CD4-positive, alpha-beta T cell (primary cell): ENCODE measurements at regions not wholly inside any gene's neighbourhood (a gene's known extent, or its start where the extent isn't known, plus 50 kb on each side); places are given as distances from the start of the nearest gene placed in this dataset.

ENCODE experiments used
- ATAC-seq: fragments of 200-7000 bp; cut with Tn5 transposase; one replicate; pipeline ENCODE4 v1.10.0; 2022; ENCODE audit warnings: mild to moderate bottlenecking; ENCODE audit not compliant: poor library complexity
- CTCF ChIA-PET: fragments of 350-600 bp; sonication (Branson Sonifier 250); formaldehyde crosslinking; loops from one replicate; lab custom pipeline; 2021; ENCODE audit warnings: antibody characterized with exemption, inconsistent platforms; lab: Charles Lee
- POLR2A ChIA-PET: fragments of 350-600 bp; sonication (Branson Sonifier 250); formaldehyde crosslinking; loops from one replicate; lab custom pipeline; 2021; ENCODE audit warnings: antibody characterized with exemption, inconsistent platforms; lab: Charles Lee
- DNase-seq, 14 experiments: peaks; one replicate each; pipeline ENCODE4 v3.0.0-alpha.2; 2013 to 2020; ENCODE audit warnings: mixed read lengths in 2 of 14
- H3K27ac ChIP-seq, 2 donors: one replicate each; pipeline versions ENCODE4 v1.5.1 to v1.7.0; 2013; ENCODE audit warnings: low read length in 2 of 2, low read depth in 1 of 2, mild to moderate bottlenecking in 1 of 2
- H3K27me3 ChIP-seq, 2 experiments: 1 replicate in 1 of 2; 2 replicates in 1 of 2; pipeline versions ENCODE4 v1.6.1 to v1.7.0; 2013; ENCODE audit warnings: low read length in 2 of 2, control low read depth in 1 of 2, mild to moderate bottlenecking in 1 of 2, moderate library complexity in 1 of 2; ENCODE audit not compliant: insufficient read depth in 2 of 2, control insufficient read depth in 1 of 2
- H3K36me3 ChIP-seq: one replicate; pipeline ENCODE4 v1.6.1; 2013; ENCODE audit warnings: low read length, control low read depth; ENCODE audit not compliant: insufficient read depth
- H3K4me1 ChIP-seq: one replicate; pipeline ENCODE4 v1.6.1; 2013; ENCODE audit warnings: low read length, control low read depth; ENCODE audit not compliant: insufficient read depth
- H3K4me3 ChIP-seq: one replicate; pipeline ENCODE4 v1.5.1; 2013; ENCODE audit warnings: mild to moderate bottlenecking, low read length, moderate library complexity
- H3K9me3 ChIP-seq, 2 experiments: 1 replicate in 1 of 2; 2 replicates in 1 of 2; pipeline versions ENCODE4 v1.6.1 to v1.7.0; 2013; ENCODE audit warnings: low read length in 2 of 2, mild to moderate bottlenecking in 2 of 2, control low read depth in 1 of 2, moderate library complexity in 1 of 2; ENCODE audit not compliant: control insufficient read depth in 1 of 2, insufficient read depth in 1 of 2
- H3K27ac Mint-ChIP-seq: one replicate; pipeline ENCODE4 v1.8.0; 2020; ENCODE audit warnings: mixed read lengths
- H3K27me3 Mint-ChIP-seq: one replicate; pipeline ENCODE4 v1.8.0; 2021; ENCODE audit warnings: mixed read lengths
- H3K36me3 Mint-ChIP-seq: one replicate; pipeline ENCODE4 v1.8.0; 2021; ENCODE audit warnings: low read depth, mixed read lengths
- H3K4me1 Mint-ChIP-seq: one replicate; pipeline ENCODE4 v1.8.0; 2021; ENCODE audit warnings: low read depth, mixed read lengths
- H3K4me3 Mint-ChIP-seq: one replicate; pipeline ENCODE4 v1.8.0; 2020; ENCODE audit warnings: mild to moderate bottlenecking, mixed read lengths
- H3K9me3 Mint-ChIP-seq: one replicate; pipeline ENCODE4 v1.8.0; 2020; ENCODE audit warnings: mixed read lengths
- intact Hi-C, 2 experiments: fragments of 100-400 bp; cut with DNase I in 1 of 2; cut with micrococcal nuclease in 1 of 2; formaldehyde crosslinking; loops; one replicate each; pipeline versions ENCODE4 v1.15.1 to v1.9.0; 2023 to 2025; cut with DNase I, micrococcal nuclease
- TF ChIP-seq, protein P1 (sequence below): fragments of 200-600 bp; IDR thresholded peaks from one replicate; pipeline ENCODE4 v1.8.0; 2022; ENCODE audit warnings: antibody characterized with exemption, mild to moderate bottlenecking

DNA sequence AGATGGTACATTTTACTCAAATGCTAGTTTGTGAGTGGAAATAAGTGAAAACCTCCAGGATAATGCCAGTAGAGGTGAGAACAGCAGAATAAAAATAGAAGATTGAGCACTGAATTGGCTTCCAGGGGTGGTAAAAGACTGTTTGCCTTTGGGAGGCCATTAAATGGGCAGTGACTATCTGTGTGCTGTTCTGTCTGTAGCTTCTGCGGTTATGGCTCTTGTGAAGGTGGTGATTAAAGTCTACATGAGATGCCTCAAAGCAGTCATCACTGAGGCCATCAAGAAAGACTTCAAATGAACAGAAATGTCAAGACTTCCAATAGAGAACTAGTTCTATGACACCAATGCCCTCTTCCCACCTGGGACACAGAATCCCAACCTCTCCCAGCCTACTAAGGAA is 108.8 kb downstream of the EFHB start:
- Mint-ChIP-seq H3K4me3 (no peak overlapping the region), H3K36me3 (no peaks in the 10 kb centered on the region), H3K27me3 (no peaks in the 10 kb centered on the region), H3K9me3 (peaks cover 7% of the 10 kb centered on the region), H3K27ac (no peak overlapping the region), H3K4me1 (no peaks in the 10 kb centered on the region)
- TF ChIP-seq, protein P1, sequence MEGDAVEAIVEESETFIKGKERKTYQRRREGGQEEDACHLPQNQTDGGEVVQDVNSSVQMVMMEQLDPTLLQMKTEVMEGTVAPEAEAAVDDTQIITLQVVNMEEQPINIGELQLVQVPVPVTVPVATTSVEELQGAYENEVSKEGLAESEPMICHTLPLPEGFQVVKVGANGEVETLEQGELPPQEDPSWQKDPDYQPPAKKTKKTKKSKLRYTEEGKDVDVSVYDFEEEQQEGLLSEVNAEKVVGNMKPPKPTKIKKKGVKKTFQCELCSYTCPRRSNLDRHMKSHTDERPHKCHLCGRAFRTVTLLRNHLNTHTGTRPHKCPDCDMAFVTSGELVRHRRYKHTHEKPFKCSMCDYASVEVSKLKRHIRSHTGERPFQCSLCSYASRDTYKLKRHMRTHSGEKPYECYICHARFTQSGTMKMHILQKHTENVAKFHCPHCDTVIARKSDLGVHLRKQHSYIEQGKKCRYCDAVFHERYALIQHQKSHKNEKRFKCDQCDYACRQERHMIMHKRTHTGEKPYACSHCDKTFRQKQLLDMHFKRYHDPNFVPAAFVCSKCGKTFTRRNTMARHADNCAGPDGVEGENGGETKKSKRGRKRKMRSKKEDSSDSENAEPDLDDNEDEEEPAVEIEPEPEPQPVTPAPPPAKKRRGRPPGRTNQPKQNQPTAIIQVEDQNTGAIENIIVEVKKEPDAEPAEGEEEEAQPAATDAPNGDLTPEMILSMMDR: no peak
- Histone ChIP-seq H3K4me1 (no peaks in the 10 kb centered on the region), H3K36me3 (no peaks in the 10 kb centered on the region), H3K27me3 (no peaks in the 10 kb centered on the region), H3K9me3 (peaks cover 0 to 14% of the 10 kb centered on the region in 2 experiments), H3K4me3 (no peak overlapping the region), H3K27ac (no peak overlapping the region)
- intact Hi-C loops: no loop called here
- POLR2A ChIA-PET: no interaction called here
- no peak for DNase-seq
- CTCF ChIA-PET: no interaction called here
- no peak for ATAC-seq

DNA sequence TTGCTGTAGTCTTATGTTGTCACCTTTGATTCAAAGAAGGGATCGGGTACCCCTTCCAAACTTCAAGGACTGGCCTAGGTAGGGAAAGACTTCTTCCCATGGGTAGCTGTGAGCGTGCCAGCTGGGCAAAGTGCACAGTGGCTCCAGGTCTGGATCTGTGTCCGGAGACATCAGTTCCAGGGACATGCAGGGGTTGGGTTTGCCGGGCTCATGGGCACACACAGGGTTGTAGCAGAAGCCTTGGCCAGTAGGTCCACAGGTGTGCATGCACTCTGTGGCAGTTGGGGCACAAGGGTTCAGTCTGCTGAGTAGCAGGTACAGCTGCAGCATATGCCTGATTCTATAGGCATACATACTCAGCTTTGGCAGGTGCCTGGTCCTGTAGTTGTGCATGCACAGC is 111.2 kb downstream of the EFHB start:
- CTCF ChIA-PET: no interaction called here
- POLR2A ChIA-PET: interaction anchor here (0.6 to 1.1 kb wide), 2 partner anchors 11 to 624 kb away, joined by 3 read pairs; no protein-coding TSS in a partner anchor

DNA sequence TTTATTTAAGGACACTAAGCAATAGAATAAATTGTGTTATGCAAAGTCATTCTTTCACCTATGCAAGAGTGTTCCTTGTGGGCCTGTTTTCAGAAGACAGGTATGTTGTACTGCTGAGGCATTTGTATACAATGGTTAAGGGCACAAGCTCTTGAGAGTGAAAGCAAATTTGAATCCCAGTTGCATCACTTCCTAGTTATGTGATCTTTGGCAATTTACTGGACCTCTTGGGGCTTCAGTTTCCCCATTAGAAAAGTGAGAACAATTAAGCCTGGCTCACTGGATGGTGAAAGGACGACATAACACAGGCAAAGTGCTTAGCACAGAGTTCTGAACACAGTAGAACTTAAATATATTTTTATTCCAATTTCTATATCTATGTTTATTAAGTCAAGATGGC is 117.4 kb downstream of the EFHB start:
- Mint-ChIP-seq H3K27me3 (no peaks in the 10 kb centered on the region), H3K4me1 (no peaks in the 10 kb centered on the region), H3K9me3 (peaks cover 2% of the 10 kb centered on the region), H3K27ac (no peak overlapping the region), H3K36me3 (no peaks in the 10 kb centered on the region), H3K4me3 (no peak overlapping the region)
- peaks cover 0 to 2% of the 10 kb centered on the region in 2 experiments for H3K9me3 ChIP-seq
- DNase-seq (no peak), ATAC-seq (no peak)
- H3K27ac ChIP-seq: no peak overlapping the region
- CTCF ChIA-PET: no interaction called here
- no peaks in the 10 kb centered on the region for H3K27me3 ChIP-seq
- TF ChIP-seq, protein P1: no peak
- POLR2A ChIA-PET: no interaction called here
- no peaks in the 10 kb centered on the region for H3K4me1 ChIP-seq
- no peak overlapping the region for H3K4me3 ChIP-seq
- intact Hi-C loops: no loop called here
- H3K36me3 ChIP-seq: no peaks in the 10 kb centered on the region

More for the DNA sequence above, 111.2 kb downstream of the EFHB start:
- Mint-ChIP-seq H3K4me1 (no peaks in the 10 kb centered on the region), H3K9me3 (peaks cover 9% of the 10 kb centered on the region), H3K4me3 (no peak overlapping the region), H3K27me3 (no peaks in the 10 kb centered on the region), H3K36me3 (no peaks in the 10 kb centered on the region), H3K27ac (no peak overlapping the region)
- peaks cover 0 to 14% of the 10 kb centered on the region in 2 experiments for H3K9me3 ChIP-seq
- intact Hi-C loops: no loop called here
- TF ChIP-seq, protein P1: no peak
- no peaks in the 10 kb centered on the region for H3K36me3 ChIP-seq
- no peaks in the 10 kb centered on the region for H3K4me1 ChIP-seq
- no peak for ATAC-seq
- no peak for DNase-seq
- H3K27ac ChIP-seq: no peak overlapping the region
- H3K4me3 ChIP-seq: no peak overlapping the region
- no peaks in the 10 kb centered on the region for H3K27me3 ChIP-seq
